IMR-90 (cell line): ENCODE measurements at regions not wholly inside any gene's neighbourhood (a gene's known extent, or its start where the extent isn't known, plus 50 kb on each side); places are given as distances from the start of the nearest gene placed in this dataset.

ENCODE experiments used
- ATAC-seq: fragments of 200-7000 bp; cut with Tn5 transposase; 2 replicates; pipeline ENCODE4 v1.9.1; 2020; ENCODE audit warnings: low read depth, mild to moderate bottlenecking, moderate library complexity
- BruUV-seq: library from RNA; stranded (reverse); fragments of 400-500 nt; replicated peaks from 2 replicates; lab custom pipeline; 2021; lab: Mats Ljungman, UMichigan
- CTCF ChIA-PET: fragments of 300-600 bp; formaldehyde crosslinking; extraction: SDS; loops from one replicate; lab custom pipeline; 2021; ENCODE audit warnings: antibody characterized with exemption; lab: Yijun Ruan, JAX
- POLR2A ChIA-PET: fragments of 300-600 bp; sonication (Branson Sonifier 250); formaldehyde crosslinking; loops from one replicate; lab custom pipeline; 2022; ENCODE audit warnings: antibody characterized with exemption; ENCODE audit not compliant: unreplicated experiment; lab: Charles Lee
- DNase-seq: peaks from one replicate; pipeline ENCODE4 v3.0.0; 2013
- H2AFZ ChIP-seq: replicated peaks from 2 replicates; pipeline ENCODE3; 2013; ENCODE audit warnings: low read length, mild to moderate bottlenecking; ENCODE audit not compliant: poor library complexity
- H2AK5ac ChIP-seq: 2 replicates; pipeline ENCODE4 v1.6.1; 2013; ENCODE audit warnings: low read depth, low read length, inconsistent platforms
- H2AK9ac ChIP-seq: replicated peaks from 2 replicates; pipeline ENCODE3; 2013; ENCODE audit warnings: mild to moderate bottlenecking, low read depth, low read length, moderate library complexity; ENCODE audit not compliant: poor library complexity
- H2BK120ac ChIP-seq: 2 replicates; pipeline ENCODE4 v1.6.1; 2013; ENCODE audit warnings: low read depth, low read length, inconsistent platforms
- H2BK15ac ChIP-seq: 3 replicates; pipeline ENCODE4 v1.6.1; 2013; ENCODE audit warnings: low read depth, low read length, inconsistent platforms
- H2BK20ac ChIP-seq: 2 replicates; pipeline ENCODE4 v1.6.1; 2013; ENCODE audit warnings: low read depth, mild to moderate bottlenecking, inconsistent platforms, low read length, moderate library complexity
- H2BK5ac ChIP-seq: 2 replicates; pipeline ENCODE4 v1.6.1; 2013; ENCODE audit warnings: mild to moderate bottlenecking, low read depth, low read length, inconsistent platforms; ENCODE audit not compliant: poor library complexity, severe bottlenecking
- H3K14ac ChIP-seq: replicated peaks from 2 replicates; pipeline ENCODE4 v1.6.1; 2013; ENCODE audit warnings: low read depth, low read length, inconsistent platforms
- H3K18ac ChIP-seq: 2 replicates; pipeline ENCODE4 v1.6.1; 2013; ENCODE audit warnings: low read depth, low read length, control low read depth
- H3K23ac ChIP-seq: 2 replicates; pipeline ENCODE4 v1.6.1; 2013; ENCODE audit warnings: low read depth, low read length, inconsistent platforms
- H3K27ac ChIP-seq: 2 replicates; pipeline ENCODE4 v1.5.1; 2013; ENCODE audit warnings: mild to moderate bottlenecking, control low read depth, low read length; ENCODE audit not compliant: insufficient read depth
- H3K27me3 ChIP-seq: 2 replicates; pipeline ENCODE4 v1.6.1; 2013; ENCODE audit warnings: low read length; ENCODE audit not compliant: control insufficient read depth, insufficient read depth
- H3K36me3 ChIP-seq: 2 replicates; pipeline ENCODE4 v1.6.1; 2013; ENCODE audit warnings: low read length, mixed read lengths; ENCODE audit not compliant: control insufficient read depth, insufficient read depth
- H3K4ac ChIP-seq: 2 replicates; pipeline ENCODE4 v1.6.1; 2013; ENCODE audit warnings: low read depth, low read length, inconsistent platforms
- H3K4me1 ChIP-seq: 2 replicates; pipeline ENCODE4 v1.6.1; 2013; ENCODE audit warnings: low read length, mixed read lengths; ENCODE audit not compliant: control insufficient read depth, insufficient read depth
- H3K4me2 ChIP-seq: 2 replicates; pipeline ENCODE4 v1.6.1; 2013; ENCODE audit warnings: low read depth, mild to moderate bottlenecking, control low read depth, low read length, moderate library complexity
- H3K4me3 ChIP-seq: 2 replicates; pipeline ENCODE4 v1.5.1; 2013; ENCODE audit warnings: low read depth, mild to moderate bottlenecking, control low read depth, low read length, moderate library complexity; ENCODE audit not compliant: insufficient read depth
- H3K56ac ChIP-seq: 2 replicates; pipeline ENCODE4 v1.6.1; 2013; ENCODE audit warnings: low read length, inconsistent platforms; ENCODE audit not compliant: insufficient read depth; ENCODE audit errors: extremely low read depth
- H3K79me1 ChIP-seq, 2 experiments: 2 replicates each; pipeline ENCODE4 v1.6.1; 2013; ENCODE audit warnings: low read length in 2 of 2, inconsistent platforms in 1 of 2, low read depth in 1 of 2
- H3K9ac ChIP-seq: 2 replicates; pipeline ENCODE4 v1.6.1; 2013; ENCODE audit warnings: low read depth, low read length, control low read depth
- H3K9me1 ChIP-seq: 2 replicates; pipeline ENCODE4 v1.6.1; 2013; ENCODE audit warnings: low read length, inconsistent platforms; ENCODE audit not compliant: insufficient read depth
- H3K9me3 ChIP-seq: 2 replicates; pipeline ENCODE4 v1.6.1; 2013; ENCODE audit warnings: low read length; ENCODE audit not compliant: control insufficient read depth, insufficient read depth
- H4K20me1 ChIP-seq: 2 replicates; pipeline ENCODE4 v1.6.1; 2013; ENCODE audit warnings: low read length, inconsistent platforms; ENCODE audit not compliant: insufficient read depth
- H4K5ac ChIP-seq: 2 replicates; pipeline ENCODE4 v1.6.1; 2013; ENCODE audit warnings: mild to moderate bottlenecking, low read depth, low read length, control low read depth
- H4K8ac ChIP-seq, 2 experiments: 2 replicates each; pipeline ENCODE4 v1.6.1; 2013; ENCODE audit warnings: low read depth in 2 of 2, low read length in 2 of 2, control low read depth in 1 of 2, inconsistent platforms in 1 of 2
- H4K91ac ChIP-seq: 2 replicates; pipeline ENCODE4 v1.6.1; 2013; ENCODE audit warnings: low read depth, low read length, inconsistent platforms; ENCODE audit not compliant: insufficient read depth
- BHLHE40 ChIP-seq: fragments of 150-350 bp; IDR thresholded peaks from 2 replicates; pipeline ENCODE4 v1.6.1; 2016; ENCODE audit warnings: mild to moderate bottlenecking, low read depth, low read length
- CEBPB ChIP-seq: IDR thresholded peaks from 2 replicates; pipeline ENCODE4 v1.6.1; 2012; ENCODE audit warnings: low read depth, low read length, improper control_type of control experiment
- CHD1 ChIP-seq: IDR thresholded peaks from 2 replicates; pipeline ENCODE4 v1.6.1; 2012; ENCODE audit warnings: low read depth, low read length, improper control_type of control experiment
- FOS ChIP-seq: fragments of 150-350 bp; IDR thresholded peaks from 2 replicates; pipeline ENCODE4 v1.6.1; 2016; ENCODE audit warnings: low read depth, low read length
- MAFK ChIP-seq: IDR thresholded peaks from 2 replicates; pipeline ENCODE4 v1.6.1; 2012; ENCODE audit warnings: low read depth, low read length, improper control_type of control experiment
- MAZ ChIP-seq: IDR thresholded peaks from 2 replicates; pipeline ENCODE4 v1.6.1; 2012; ENCODE audit warnings: low read depth, mild to moderate bottlenecking, low read length, improper control_type of control experiment, moderate library complexity, borderline replicate concordance
- MXI1 ChIP-seq: IDR thresholded peaks from 2 replicates; pipeline ENCODE4 v1.6.1; 2012; ENCODE audit warnings: low read depth, mild to moderate bottlenecking, low read length, moderate library complexity, borderline replicate concordance
- NFE2L2 ChIP-seq: fragments of 150-350 bp; IDR thresholded peaks from 2 replicates; pipeline ENCODE4 v1.6.1; 2016; ENCODE audit warnings: low read depth, mild to moderate bottlenecking, low read length
- POLR2A ChIP-seq: IDR thresholded peaks from 2 replicates; pipeline ENCODE4 v1.6.1; 2012; ENCODE audit warnings: mild to moderate bottlenecking, low read depth, low read length
- RAD21 ChIP-seq: IDR thresholded peaks from 2 replicates; pipeline ENCODE4 v1.6.1; 2012; ENCODE audit warnings: low read length, improper control_type of control experiment
- RFX5 ChIP-seq: IDR thresholded peaks from 2 replicates; pipeline ENCODE4 v1.8.0; 2012; ENCODE audit warnings: low read depth, mild to moderate bottlenecking, low read length, moderate library complexity
- WGBS, 2 experiments: methylation state at CpG; one replicate each; pipeline versions ENCODE4 v1.1.5 to v1.1.7; 2013; ENCODE audit warnings: missing lambda C conversion rate in 2 of 2; ENCODE audit not compliant: insufficient read length in 1 of 2; ENCODE audit errors: extremely low coverage in 2 of 2; 5-methylcytosine and 5-hydroxymethylcytosine counted together
- dilution Hi-C: fragments of 300-500 bp; cut with HindIII; formaldehyde crosslinking; loops from one replicate; pipeline ENCODE4 v1.14.3; 2018; ENCODE audit warnings: low sequenced_read_pairs; ENCODE audit not compliant: unreplicated experiment
- in situ Hi-C: fragments of 300-500 bp; cut with MboI; formaldehyde crosslinking; loops from 3 replicates; pipeline ENCODE4 v1.14.3; 2019; ENCODE audit warnings: low sequenced_read_pairs, inconsistent platforms, mixed read lengths
- intact Hi-C: fragments of 100-400 bp; cut with micrococcal nuclease; formaldehyde crosslinking; loops from 2 replicates; pipeline ENCODE4 v1.10.0; 2022
- TF ChIP-seq, protein P1 (sequence below): conservative IDR thresholded peaks from 2 replicates; pipeline ENCODE4 v1.5.1; 2012; ENCODE audit warnings: mild to moderate bottlenecking, low read depth, low read length, improper control_type of control experiment
- TF ChIP-seq, protein P2 (sequence below): fragments of 150-350 bp; IDR thresholded peaks from 2 replicates; pipeline ENCODE4 v1.6.1; 2016; ENCODE audit warnings: low read depth, mild to moderate bottlenecking, low read length, moderate library complexity, borderline replicate concordance
- TF ChIP-seq, protein P3 (sequence below): fragments of 150-350 bp; IDR thresholded peaks from 2 replicates; pipeline ENCODE4 v1.6.1; 2017; ENCODE audit warnings: mild to moderate bottlenecking, antibody characterized with exemption, low read length, low read depth

DNA sequence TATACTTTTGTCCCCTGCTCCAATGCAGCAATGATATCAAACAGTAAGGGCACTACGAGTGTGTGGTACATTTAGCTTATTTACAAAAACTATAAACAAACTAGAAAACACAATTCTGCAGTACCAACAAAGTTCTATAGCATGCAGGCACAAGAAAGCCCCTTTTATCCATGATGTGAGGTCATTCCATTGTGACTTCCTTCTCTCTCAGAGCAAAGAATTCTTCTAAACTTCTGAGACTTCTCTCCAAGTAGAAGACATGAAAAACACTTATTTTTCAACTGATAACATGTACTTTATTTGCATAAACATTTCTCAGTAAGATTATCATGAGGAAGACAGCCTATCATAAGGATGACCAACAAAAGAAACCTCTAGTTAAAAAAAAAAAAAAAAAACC, 569.8 kb downstream of the TLE1 start:
- no peak overlapping the region for H3K18ac ChIP-seq
- no peaks in the 10 kb centered on the region for H4K20me1 ChIP-seq
- H3K4me3 ChIP-seq: no peak overlapping the region
- no TSS peak for BruUV-seq
- no peak overlapping the region for H3K4ac ChIP-seq
- peaks cover 6% of the 10 kb centered on the region; the same call in 1 of the 2 replicates for H3K9me1 ChIP-seq
- no peak overlapping the region for H3K9ac ChIP-seq
- no peak overlapping the region for H4K91ac ChIP-seq
- peaks cover 2% of the 10 kb centered on the region for H3K4me1 ChIP-seq
- H3K23ac ChIP-seq: no peak overlapping the region
- H3K27me3 ChIP-seq: no peaks in the 10 kb centered on the region
- H3K56ac ChIP-seq: no peak overlapping the region
- H3K36me3 ChIP-seq: no peaks in the 10 kb centered on the region
- H3K9me3 ChIP-seq: no peaks in the 10 kb centered on the region
- H2BK20ac ChIP-seq: no peak overlapping the region
- DNase-seq (no peak), ATAC-seq (no peak)
- H2BK15ac ChIP-seq: no peak overlapping the region
- no peak overlapping the region for H3K27ac ChIP-seq
- no peak overlapping the region for H2BK120ac ChIP-seq
- no peak for TF ChIP-seq CEBPB
- no peak for TF ChIP-seq RFX5
- TF ChIP-seq, protein P1, sequence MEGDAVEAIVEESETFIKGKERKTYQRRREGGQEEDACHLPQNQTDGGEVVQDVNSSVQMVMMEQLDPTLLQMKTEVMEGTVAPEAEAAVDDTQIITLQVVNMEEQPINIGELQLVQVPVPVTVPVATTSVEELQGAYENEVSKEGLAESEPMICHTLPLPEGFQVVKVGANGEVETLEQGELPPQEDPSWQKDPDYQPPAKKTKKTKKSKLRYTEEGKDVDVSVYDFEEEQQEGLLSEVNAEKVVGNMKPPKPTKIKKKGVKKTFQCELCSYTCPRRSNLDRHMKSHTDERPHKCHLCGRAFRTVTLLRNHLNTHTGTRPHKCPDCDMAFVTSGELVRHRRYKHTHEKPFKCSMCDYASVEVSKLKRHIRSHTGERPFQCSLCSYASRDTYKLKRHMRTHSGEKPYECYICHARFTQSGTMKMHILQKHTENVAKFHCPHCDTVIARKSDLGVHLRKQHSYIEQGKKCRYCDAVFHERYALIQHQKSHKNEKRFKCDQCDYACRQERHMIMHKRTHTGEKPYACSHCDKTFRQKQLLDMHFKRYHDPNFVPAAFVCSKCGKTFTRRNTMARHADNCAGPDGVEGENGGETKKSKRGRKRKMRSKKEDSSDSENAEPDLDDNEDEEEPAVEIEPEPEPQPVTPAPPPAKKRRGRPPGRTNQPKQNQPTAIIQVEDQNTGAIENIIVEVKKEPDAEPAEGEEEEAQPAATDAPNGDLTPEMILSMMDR: no peak
- TF ChIP-seq CHD1: no peak
- TF ChIP-seq NFE2L2: no peak
- TF ChIP-seq MXI1: no peak
- TF ChIP-seq BHLHE40: no peak
- no peak for TF ChIP-seq POLR2A
- TF ChIP-seq, protein P2, sequence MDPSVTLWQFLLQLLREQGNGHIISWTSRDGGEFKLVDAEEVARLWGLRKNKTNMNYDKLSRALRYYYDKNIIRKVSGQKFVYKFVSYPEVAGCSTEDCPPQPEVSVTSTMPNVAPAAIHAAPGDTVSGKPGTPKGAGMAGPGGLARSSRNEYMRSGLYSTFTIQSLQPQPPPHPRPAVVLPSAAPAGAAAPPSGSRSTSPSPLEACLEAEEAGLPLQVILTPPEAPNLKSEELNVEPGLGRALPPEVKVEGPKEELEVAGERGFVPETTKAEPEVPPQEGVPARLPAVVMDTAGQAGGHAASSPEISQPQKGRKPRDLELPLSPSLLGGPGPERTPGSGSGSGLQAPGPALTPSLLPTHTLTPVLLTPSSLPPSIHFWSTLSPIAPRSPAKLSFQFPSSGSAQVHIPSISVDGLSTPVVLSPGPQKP: no peak
- TF ChIP-seq FOS: no peak
- no peak for TF ChIP-seq MAFK
- TF ChIP-seq, protein P3, sequence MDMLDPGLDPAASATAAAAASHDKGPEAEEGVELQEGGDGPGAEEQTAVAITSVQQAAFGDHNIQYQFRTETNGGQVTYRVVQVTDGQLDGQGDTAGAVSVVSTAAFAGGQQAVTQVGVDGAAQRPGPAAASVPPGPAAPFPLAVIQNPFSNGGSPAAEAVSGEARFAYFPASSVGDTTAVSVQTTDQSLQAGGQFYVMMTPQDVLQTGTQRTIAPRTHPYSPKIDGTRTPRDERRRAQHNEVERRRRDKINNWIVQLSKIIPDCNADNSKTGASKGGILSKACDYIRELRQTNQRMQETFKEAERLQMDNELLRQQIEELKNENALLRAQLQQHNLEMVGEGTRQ: no peak
- TF ChIP-seq RAD21: no peak
- TF ChIP-seq MAZ: no peak
- WGBS, 2 experiments: no CpG with 5 or more reads among the region's 1 CpG
- H3K4me2 ChIP-seq: no peak overlapping the region
- no peak overlapping the region for H2AFZ ChIP-seq
- in situ Hi-C loops (no loop called here), intact Hi-C loops (no loop called here), dilution Hi-C loops (no loop called here)
- H2BK5ac ChIP-seq: no peak overlapping the region
- H4K8ac ChIP-seq: no peak overlapping the region
- POLR2A ChIA-PET: no interaction called here
- CTCF ChIA-PET: no interaction called here
- H3K79me1 ChIP-seq: no peaks in the 10 kb centered on the region
- H4K5ac ChIP-seq: no peak overlapping the region
- H2AK9ac ChIP-seq: no peak overlapping the region
- H2AK5ac ChIP-seq: no peak overlapping the region
- no peak overlapping the region for H3K14ac ChIP-seq
